GM23338 (cell line): ENCODE measurements at regions not wholly inside any gene's neighbourhood (a gene's known extent, or its start where the extent isn't known, plus 50 kb on each side); places are given as distances from the start of the nearest gene placed in this dataset.

Source experiments
- CTCF ChIP-seq, 2 experiments: fragments of 200-600 bp in 1 of 2; sonication (generic) in 1 of 2; conservative IDR thresholded peaks; 2 replicates each; pipeline versions ENCODE4 v1.5.1 to v1.6.1; 2016 to 2017; ENCODE audit warnings: antibody characterized with exemption in 2 of 2, low read depth in 2 of 2, mild to moderate bottlenecking in 2 of 2, moderate library complexity in 1 of 2
- EZH2 ChIP-seq: fragments of 200-600 bp; sonication (generic); IDR thresholded peaks from one replicate; pipeline ENCODE4 v1.8.0; 2017; ENCODE audit warnings: antibody characterized with exemption, mild to moderate bottlenecking, low read depth; ENCODE audit not compliant: unreplicated experiment
- EZH2phosphoT487 ChIP-seq: fragments of 200-600 bp; sonication (generic); IDR thresholded peaks from one replicate; pipeline ENCODE4 v1.8.1; 2018; ENCODE audit warnings: antibody characterized with exemption; ENCODE audit not compliant: unreplicated experiment
- JUNB ChIP-seq: IDR thresholded peaks from one replicate; pipeline ENCODE4 v1.6.1; 2016; ENCODE audit warnings: antibody characterized with exemption; ENCODE audit not compliant: unreplicated experiment
- POLR2AphosphoS5 ChIP-seq: IDR thresholded peaks from 2 replicates; pipeline ENCODE4 v1.6.1; 2016; ENCODE audit warnings: antibody characterized with exemption, low read depth
- STAT1 ChIP-seq: IDR thresholded peaks from one replicate; pipeline ENCODE4 v1.6.1; 2016; ENCODE audit warnings: antibody characterized with exemption; ENCODE audit not compliant: unreplicated experiment
- ZNF331 ChIP-seq: fragments of 250-450 bp; sonication (Bioruptor Pico); IDR thresholded peaks from 2 replicates; pipeline ENCODE4 v1.5.0; 2020; ENCODE audit warnings: low read depth, mild to moderate bottlenecking, moderate library complexity
- ZNF462 ChIP-seq: fragments of 250-450 bp; sonication (Bioruptor Pico); IDR thresholded peaks from 2 replicates; pipeline ENCODE4 v1.5.0; 2020; ENCODE audit warnings: mild to moderate bottlenecking, moderate library complexity
- TF ChIP-seq, protein P1 (sequence below): IDR thresholded peaks from one replicate; pipeline ENCODE4 v1.6.1; 2018; ENCODE audit warnings: antibody characterized with exemption; ENCODE audit not compliant: unreplicated experiment
- TF ChIP-seq, protein P2 (sequence below): IDR thresholded peaks from 2 replicates; pipeline ENCODE4 v1.6.1; 2016; ENCODE audit warnings: antibody characterized with exemption

DNA sequence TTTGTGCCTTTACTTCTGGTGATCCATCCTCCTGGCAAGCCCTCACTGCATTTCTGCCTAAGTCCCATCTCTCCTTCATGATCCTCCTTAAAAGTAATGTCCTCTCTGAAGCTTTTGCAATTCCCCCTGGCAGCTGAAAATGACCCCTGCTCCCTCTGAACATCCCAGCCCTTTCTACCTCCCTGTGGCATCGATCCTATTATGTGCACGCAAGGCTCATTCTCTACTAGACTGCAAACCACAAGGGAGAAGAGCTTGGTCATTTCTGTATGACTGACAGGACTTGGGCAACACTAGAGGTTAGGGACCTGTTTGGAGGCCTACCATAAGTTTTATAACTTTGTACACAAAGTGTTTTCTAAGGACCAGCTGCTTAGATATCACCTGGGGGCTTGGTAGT lies 50.8 kb upstream of the RAP2C start:
- TF ChIP-seq CTCF (conservative IDR thresholded peaks at IDR 0.05; ENCODE audit: low read depth in 2 of 2) (no peak), POLR2AphosphoS5 (no peak), EZH2phosphoT487 (no peak), EZH2 (no peak), STAT1 (no peak), JUNB (no peak), ZNF331 (CRISPR knock-in tag) (no peak), ZNF462 (CRISPR knock-in tag) (no peak)
- TF ChIP-seq, protein P1, sequence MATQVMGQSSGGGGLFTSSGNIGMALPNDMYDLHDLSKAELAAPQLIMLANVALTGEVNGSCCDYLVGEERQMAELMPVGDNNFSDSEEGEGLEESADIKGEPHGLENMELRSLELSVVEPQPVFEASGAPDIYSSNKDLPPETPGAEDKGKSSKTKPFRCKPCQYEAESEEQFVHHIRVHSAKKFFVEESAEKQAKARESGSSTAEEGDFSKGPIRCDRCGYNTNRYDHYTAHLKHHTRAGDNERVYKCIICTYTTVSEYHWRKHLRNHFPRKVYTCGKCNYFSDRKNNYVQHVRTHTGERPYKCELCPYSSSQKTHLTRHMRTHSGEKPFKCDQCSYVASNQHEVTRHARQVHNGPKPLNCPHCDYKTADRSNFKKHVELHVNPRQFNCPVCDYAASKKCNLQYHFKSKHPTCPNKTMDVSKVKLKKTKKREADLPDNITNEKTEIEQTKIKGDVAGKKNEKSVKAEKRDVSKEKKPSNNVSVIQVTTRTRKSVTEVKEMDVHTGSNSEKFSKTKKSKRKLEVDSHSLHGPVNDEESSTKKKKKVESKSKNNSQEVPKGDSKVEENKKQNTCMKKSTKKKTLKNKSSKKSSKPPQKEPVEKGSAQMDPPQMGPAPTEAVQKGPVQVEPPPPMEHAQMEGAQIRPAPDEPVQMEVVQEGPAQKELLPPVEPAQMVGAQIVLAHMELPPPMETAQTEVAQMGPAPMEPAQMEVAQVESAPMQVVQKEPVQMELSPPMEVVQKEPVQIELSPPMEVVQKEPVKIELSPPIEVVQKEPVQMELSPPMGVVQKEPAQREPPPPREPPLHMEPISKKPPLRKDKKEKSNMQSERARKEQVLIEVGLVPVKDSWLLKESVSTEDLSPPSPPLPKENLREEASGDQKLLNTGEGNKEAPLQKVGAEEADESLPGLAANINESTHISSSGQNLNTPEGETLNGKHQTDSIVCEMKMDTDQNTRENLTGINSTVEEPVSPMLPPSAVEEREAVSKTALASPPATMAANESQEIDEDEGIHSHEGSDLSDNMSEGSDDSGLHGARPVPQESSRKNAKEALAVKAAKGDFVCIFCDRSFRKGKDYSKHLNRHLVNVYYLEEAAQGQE = no peak
- TF ChIP-seq, protein P2, sequence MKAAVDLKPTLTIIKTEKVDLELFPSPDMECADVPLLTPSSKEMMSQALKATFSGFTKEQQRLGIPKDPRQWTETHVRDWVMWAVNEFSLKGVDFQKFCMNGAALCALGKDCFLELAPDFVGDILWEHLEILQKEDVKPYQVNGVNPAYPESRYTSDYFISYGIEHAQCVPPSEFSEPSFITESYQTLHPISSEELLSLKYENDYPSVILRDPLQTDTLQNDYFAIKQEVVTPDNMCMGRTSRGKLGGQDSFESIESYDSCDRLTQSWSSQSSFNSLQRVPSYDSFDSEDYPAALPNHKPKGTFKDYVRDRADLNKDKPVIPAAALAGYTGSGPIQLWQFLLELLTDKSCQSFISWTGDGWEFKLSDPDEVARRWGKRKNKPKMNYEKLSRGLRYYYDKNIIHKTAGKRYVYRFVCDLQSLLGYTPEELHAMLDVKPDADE = no peak
